HCT116 (cell line): ENCODE measurements at regions not wholly inside any gene's neighbourhood (a gene's known extent, or its start where the extent isn't known, plus 50 kb on each side); places are given as distances from the start of the nearest gene placed in this dataset.

Source experiments
- ATAC-seq: fragments of 200-7000 bp; cut with Tn5 transposase; 2 replicates; pipeline ENCODE4 v1.9.1; 2020; ENCODE audit warnings: mild to moderate bottlenecking, moderate library complexity
- BruUV-seq: library from RNA; stranded (reverse); fragments of 400-500 nt; replicated peaks from 2 replicates; lab custom pipeline; 2021; lab: Mats Ljungman, UMichigan
- CTCF ChIA-PET: fragments of 300-600 bp; sonication (Branson Sonifier 250); formaldehyde crosslinking; loops from one replicate; lab custom pipeline; 2021; ENCODE audit warnings: antibody characterized with exemption; lab: Charles Lee
- POLR2A ChIA-PET: fragments of 300-600, 350-600 bp; sonication (Branson Sonifier 250); formaldehyde crosslinking; loops from one replicate; lab custom pipeline; 2021; ENCODE audit warnings: antibody characterized with exemption; lab: Charles Lee
- RAD21 ChIA-PET, 2 experiments: fragments of 300-600 bp; sonication (Branson Sonifier 250); formaldehyde crosslinking; loops; one replicate each; lab custom pipeline; 2023; ENCODE audit warnings: low total read pairs in 2 of 2; ENCODE audit not compliant: uncharacterized antibody in 2 of 2, unreplicated experiment in 2 of 2, low non-redundant PET in 1 of 2; lab: Charles Lee
- DNase-seq: peaks from one replicate; pipeline ENCODE4 v3.0.0-alpha.2; 2010; ENCODE audit warnings: low read depth, low spot score
- H2AFZ ChIP-seq: fragments of 200-600 bp; shearing (Covaris generic), sonication (generic); 2 replicates; pipeline ENCODE4 v1.6.1; 2017; ENCODE audit warnings: low read depth, mixed run types, mixed read lengths, antibody characterized with exemption, low read length; ENCODE audit not compliant: poor library complexity, severe bottlenecking
- H3K27ac ChIP-seq: 2 replicates; pipeline ENCODE4 v1.5.1; 2012; ENCODE audit warnings: low read depth, low read length
- H3K27me3 ChIP-seq: fragments of 200-600 bp; sonication (generic); 2 replicates; pipeline ENCODE4 v1.6.1; 2016; ENCODE audit warnings: mixed run types, low read length, mixed read lengths; ENCODE audit not compliant: insufficient read depth
- H3K36me3 ChIP-seq, 2 experiments: fragments of 200-500 bp in 1 of 2; fragments of 200-600 bp in 1 of 2; sonication (Bioruptor generic) in 1 of 2; sonication (generic) in 1 of 2; 2 replicates each; pipeline versions ENCODE4 v1.5.1 to v1.6.1; 2014 to 2016; ENCODE audit warnings: low read length in 2 of 2, inconsistent platforms in 1 of 2, mixed read lengths in 1 of 2, mixed run types in 1 of 2; ENCODE audit not compliant: insufficient read depth in 2 of 2, control insufficient read depth in 1 of 2
- H3K4me1 ChIP-seq, 2 experiments: fragments of 200-600 bp in 1 of 2; sonication (generic) in 1 of 2; 2 replicates each; pipeline versions ENCODE4 v1.5.1 to v1.6.1; 2012 to 2017; ENCODE audit warnings: low read length in 2 of 2, inconsistent platforms in 1 of 2, mild to moderate bottlenecking in 1 of 2, mixed read lengths in 1 of 2, mixed run types in 1 of 2, moderate library complexity in 1 of 2; ENCODE audit not compliant: insufficient read depth in 2 of 2, control insufficient read depth in 1 of 2
- H3K4me2 ChIP-seq: fragments of 200-600 bp; sonication (generic); 2 replicates; pipeline ENCODE4 v1.6.1; 2017; ENCODE audit warnings: mixed run types, low read length, mixed read lengths
- H3K4me3 ChIP-seq, 2 experiments: fragments of 200-600 bp in 1 of 2; sonication (generic) in 1 of 2; replicated peaks in 1 of 2; 2 replicates each; pipeline ENCODE4 v1.5.1; 2011 to 2016; ENCODE audit warnings: low read length in 2 of 2, control low read depth in 1 of 2, low read depth in 1 of 2, mild to moderate bottlenecking in 1 of 2, mixed read lengths in 1 of 2, mixed run types in 1 of 2
- H3K79me2 ChIP-seq: fragments of 200-600 bp; sonication (generic); 2 replicates; pipeline ENCODE4 v1.6.1; 2017; ENCODE audit warnings: mild to moderate bottlenecking, mixed run types, low read length, moderate library complexity, mixed read lengths; ENCODE audit not compliant: insufficient read depth
- H3K9ac ChIP-seq: fragments of 200-600 bp; sonication (generic); 2 replicates; pipeline ENCODE4 v1.6.1; 2016; ENCODE audit warnings: low read length, mixed read lengths
- H3K9me2 ChIP-seq: fragments of 200-600 bp; sonication (generic), shearing (Covaris generic); 2 replicates; pipeline ENCODE4 v1.6.1; 2017; ENCODE audit warnings: mixed run types, mild to moderate bottlenecking, moderate library complexity; ENCODE audit not compliant: insufficient read depth
- H3K9me3 ChIP-seq, 2 experiments: fragments of 200-500 bp in 1 of 2; fragments of 200-600 bp in 1 of 2; sonication (Bioruptor generic) in 1 of 2; sonication (generic) in 1 of 2; 2 replicates each; pipeline ENCODE4 v1.6.1; 2014 to 2017; ENCODE audit warnings: low read length in 2 of 2, mixed read lengths in 2 of 2, inconsistent platforms in 1 of 2, low read depth in 1 of 2, mild to moderate bottlenecking in 1 of 2, mixed run types in 1 of 2, moderate library complexity in 1 of 2; ENCODE audit not compliant: control insufficient read depth in 1 of 2, insufficient read depth in 1 of 2
- H4K20me1 ChIP-seq: fragments of 200-600 bp; sonication (generic), shearing (Covaris generic); 2 replicates; pipeline ENCODE4 v1.6.1; 2017; ENCODE audit warnings: mixed run types, mild to moderate bottlenecking, moderate library complexity; ENCODE audit not compliant: insufficient read depth
- ATF3 ChIP-seq: IDR thresholded peaks from 2 replicates; pipeline ENCODE4 v1.6.1; 2012
- CBX3 ChIP-seq: IDR thresholded peaks from 2 replicates; pipeline ENCODE4 v1.6.1; 2012; ENCODE audit warnings: low read depth
- EGR1 ChIP-seq: IDR thresholded peaks from 2 replicates; pipeline ENCODE4 v1.6.1; 2012; ENCODE audit warnings: low read depth
- ELF1 ChIP-seq: IDR thresholded peaks from 2 replicates; pipeline ENCODE4 v1.6.1; 2012; ENCODE audit warnings: low read depth, borderline replicate concordance
- EZH2phosphoT487 ChIP-seq: fragments of 200-600 bp; IDR thresholded peaks from 2 replicates; pipeline ENCODE4 v1.6.1; 2018; ENCODE audit warnings: antibody characterized with exemption, borderline replicate concordance
- FOSL1 ChIP-seq: IDR thresholded peaks from 2 replicates; pipeline ENCODE4 v1.6.1; 2012; ENCODE audit warnings: low read depth
- JUND ChIP-seq: IDR thresholded peaks from 2 replicates; pipeline ENCODE4 v1.6.1; 2012
- RAD21 ChIP-seq: IDR thresholded peaks from 2 replicates; pipeline ENCODE4 v1.6.1; 2012; ENCODE audit warnings: low read depth, mild to moderate bottlenecking
- REST ChIP-seq: IDR thresholded peaks from 2 replicates; pipeline ENCODE4 v1.6.1; 2012; ENCODE audit warnings: low read depth
- SRF ChIP-seq: IDR thresholded peaks from 2 replicates; pipeline ENCODE4 v1.6.1; 2012; ENCODE audit warnings: low read depth
- YY1 ChIP-seq: IDR thresholded peaks from 2 replicates; pipeline ENCODE4 v1.6.1; 2011; ENCODE audit warnings: low read length, low read depth, moderate library complexity, mild to moderate bottlenecking; ENCODE audit not compliant: insufficient replicate concordance; ENCODE audit errors: extremely low read depth
- ZBTB33 ChIP-seq: IDR thresholded peaks from 2 replicates; pipeline ENCODE4 v1.6.1; 2011; ENCODE audit warnings: mild to moderate bottlenecking, low read length, moderate library complexity; ENCODE audit not compliant: insufficient replicate concordance; ENCODE audit errors: extremely low read depth
- ZNF274 ChIP-seq: fragments of 200-500 bp; sonication (Bioruptor generic); IDR thresholded peaks from 2 replicates; pipeline ENCODE4 v1.6.1; 2014; ENCODE audit warnings: mild to moderate bottlenecking, low read depth, low read length, inconsistent platforms
- intact Hi-C: fragments of 100-400 bp; cut with micrococcal nuclease; formaldehyde crosslinking; loops from 2 replicates; pipeline ENCODE4 v1.10.0; 2022

GRCh38 chr14:43735932-43736331 is 771.2 kb downstream of the FSCB start:
- ChIA-PET CTCF (no interaction called here), POLR2A (no interaction called here), RAD21 (no interaction called here)
- TF ChIP-seq FOSL1 (no peak), CBX3 (no peak), RAD21 (no peak), SRF (no peak), ELF1 (no peak), YY1 (no peak), JUND (no peak), ZBTB33 (no peak), EZH2phosphoT487 (no peak), ATF3 (no peak), REST (no peak), ZNF274 (no peak), EGR1 (no peak)
- no peak overlapping the region for H2AFZ ChIP-seq
- no peaks in the 10 kb centered on the region; a peak in 2 of 4 replicates for H3K9me3 ChIP-seq
- intact Hi-C loops: no loop called here
- no peak overlapping the region for H3K4me2 ChIP-seq
- ATAC-seq (no peak), DNase-seq (no peak)
- no peaks in the 10 kb centered on the region for H4K20me1 ChIP-seq
- no peaks in the 10 kb centered on the region for H3K36me3 ChIP-seq
- H3K9me2 ChIP-seq: no peaks in the 10 kb centered on the region
- no TSS peak for BruUV-seq
- no peak overlapping the region for H3K27ac ChIP-seq
- H3K9ac ChIP-seq: no peak overlapping the region
- no peak overlapping the region for H3K4me3 ChIP-seq
- H3K79me2 ChIP-seq: no peaks in the 10 kb centered on the region
- H3K27me3 ChIP-seq: no peaks in the 10 kb centered on the region
- H3K4me1 ChIP-seq: no peaks in the 10 kb centered on the region
